ENCODE measurements at regions not wholly inside any gene's neighbourhood (a gene's known extent, or its start where the extent isn't known, plus 50 kb on each side); places are given as distances from the start of the nearest gene placed in this dataset.

DNA sequence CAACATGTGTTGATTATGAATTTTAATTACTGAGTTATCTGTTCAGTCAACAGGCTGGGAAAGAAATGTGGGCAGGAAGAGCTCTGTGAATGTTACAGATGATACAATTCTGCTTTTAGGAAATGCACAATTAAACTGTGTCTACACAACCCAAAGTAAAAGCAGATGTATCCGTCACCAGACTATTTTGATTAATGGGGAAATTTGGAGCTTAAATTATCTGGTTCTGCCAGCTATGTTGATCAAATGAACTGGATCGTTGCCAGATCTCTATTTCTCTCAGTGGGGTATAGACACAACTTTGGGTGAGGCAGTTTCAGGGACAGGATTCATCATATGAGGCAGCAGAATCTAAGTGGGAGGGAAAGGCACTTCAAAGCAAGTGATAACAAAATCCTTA lies 136.5 kb downstream of the NEUROD6 start:
- no peak for FAIRE-seq
- no peak overlapping the region for H3K9ac ChIP-seq (ENCODE audit: insufficient read depth, low read depth, low read length)
- no TSS peak for BruUV-seq (replicated peaks)
- ChIA-PET POLR2A (no interaction called here), CTCF (ENCODE audit: low intra/inter-chr PET ratio, low total read pairs) (no interaction called here)
- H3K9me3 ChIP-seq (ENCODE audit: low read length): no peaks in the 10 kb centered on the region
- H3K4me1 ChIP-seq (ENCODE audit: insufficient read depth, low read length): no peaks in the 10 kb centered on the region
- no peak overlapping the region for H2AFZ ChIP-seq (ENCODE audit: low read length)
- no peak overlapping the region for H3K4me2 ChIP-seq (ENCODE audit: low read depth, low read length)
- 25% methylated on average over 2 of the region's 2 CpGs for WGBS (ENCODE audit: low lambda C conversion rate)
- no peaks in the 10 kb centered on the region; a peak in 1 of 5 replicates for H3K27me3 ChIP-seq (ENCODE audit: control insufficient read depth in 1 of 2, insufficient read depth in 2 of 2, low read length in 2 of 2)
- in situ Hi-C loops (cut with HindIII; ENCODE audit: extremely low pct_ligation_motif_present, low pct_unique_long_range_greater_than_20kb): no loop called here
- no peak for ATAC-seq
- TF ChIP-seq HIC2 (CRISPR knock-in tag; IDR thresholded peaks at IDR 0.05; ENCODE audit: low read depth): no peak
- TF ChIP-seq, protein P1, sequence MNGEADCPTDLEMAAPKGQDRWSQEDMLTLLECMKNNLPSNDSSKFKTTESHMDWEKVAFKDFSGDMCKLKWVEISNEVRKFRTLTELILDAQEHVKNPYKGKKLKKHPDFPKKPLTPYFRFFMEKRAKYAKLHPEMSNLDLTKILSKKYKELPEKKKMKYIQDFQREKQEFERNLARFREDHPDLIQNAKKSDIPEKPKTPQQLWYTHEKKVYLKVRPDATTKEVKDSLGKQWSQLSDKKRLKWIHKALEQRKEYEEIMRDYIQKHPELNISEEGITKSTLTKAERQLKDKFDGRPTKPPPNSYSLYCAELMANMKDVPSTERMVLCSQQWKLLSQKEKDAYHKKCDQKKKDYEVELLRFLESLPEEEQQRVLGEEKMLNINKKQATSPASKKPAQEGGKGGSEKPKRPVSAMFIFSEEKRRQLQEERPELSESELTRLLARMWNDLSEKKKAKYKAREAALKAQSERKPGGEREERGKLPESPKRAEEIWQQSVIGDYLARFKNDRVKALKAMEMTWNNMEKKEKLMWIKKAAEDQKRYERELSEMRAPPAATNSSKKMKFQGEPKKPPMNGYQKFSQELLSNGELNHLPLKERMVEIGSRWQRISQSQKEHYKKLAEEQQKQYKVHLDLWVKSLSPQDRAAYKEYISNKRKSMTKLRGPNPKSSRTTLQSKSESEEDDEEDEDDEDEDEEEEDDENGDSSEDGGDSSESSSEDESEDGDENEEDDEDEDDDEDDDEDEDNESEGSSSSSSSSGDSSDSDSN (CRISPR knock-in tag; IDR thresholded peaks at IDR 0.05): no peak
- no peaks in the 10 kb centered on the region for H4K20me1 ChIP-seq (ENCODE audit: insufficient read depth, low read length)
- no peaks in the 10 kb centered on the region for H3K36me3 ChIP-seq (replicated peaks in 1 of 2; ENCODE audit: control insufficient read depth in 1 of 2, insufficient read depth in 2 of 2, low read length in 2 of 2)
- intact Hi-C loops (cut with micrococcal nuclease; ENCODE audit: unreplicated experiment): no loop called here
- H3K4me3 ChIP-seq (replicated peaks in 1 of 3; ENCODE audit: insufficient read depth in 1 of 3, low read depth in 2 of 3, low read length in 3 of 3): no peak overlapping the region
- no peaks in the 10 kb centered on the region for H3K79me2 ChIP-seq (ENCODE audit: insufficient read depth, low read length)
- DNase-seq (ENCODE audit: low spot score): no peak
- no peak overlapping the region for H3K27ac ChIP-seq (ENCODE audit: extremely low read length, insufficient read depth, low read length)

GRCh38 chr7:31203551-31203950 lies 137.0 kb downstream of the NEUROD6 start:
- ATAC-seq (no peak), DNase-seq (ENCODE audit: low spot score) (no peak), FAIRE-seq (no peak)
- Histone ChIP-seq H3K9ac (ENCODE audit: insufficient read depth, low read depth, low read length) (no peak overlapping the region), H3K9me3 (ENCODE audit: low read length) (peaks cover 2% of the 10 kb centered on the region; the same call in 1 of the 2 replicates), H2AFZ (ENCODE audit: low read length) (no peak overlapping the region), H3K4me1 (ENCODE audit: insufficient read depth, low read length) (no peaks in the 10 kb centered on the region), H3K27ac (ENCODE audit: extremely low read length, insufficient read depth, low read length) (no peak overlapping the region), H3K79me2 (ENCODE audit: insufficient read depth, low read length) (no peaks in the 10 kb centered on the region), H4K20me1 (ENCODE audit: insufficient read depth, low read length) (no peaks in the 10 kb centered on the region), H3K4me3 (replicated peaks in 1 of 3; ENCODE audit: insufficient read depth in 1 of 3, low read depth in 2 of 3, low read length in 3 of 3) (no peak overlapping the region), H3K36me3 (replicated peaks in 1 of 2; ENCODE audit: control insufficient read depth in 1 of 2, insufficient read depth in 2 of 2, low read length in 2 of 2) (no peaks in the 10 kb centered on the region), H3K27me3 (ENCODE audit: control insufficient read depth in 1 of 2, insufficient read depth in 2 of 2, low read length in 2 of 2) (no peaks in the 10 kb centered on the region; a peak in 1 of 5 replicates), H3K4me2 (ENCODE audit: low read depth, low read length) (no peak overlapping the region)
- TF ChIP-seq MAFK (conservative IDR thresholded peaks at IDR 0.05 in 1 of 2, IDR thresholded peaks at IDR 0.05 in 1 of 2; ENCODE audit: low read length in 2 of 2) (no peak), MEIS1 (CRISPR knock-in tag; IDR thresholded peaks at IDR 0.05; ENCODE audit: borderline replicate concordance) (no peak), NFKBIZ (CRISPR knock-in tag; IDR thresholded peaks at IDR 0.05) (no peak), ZNF775 (CRISPR knock-in tag; IDR thresholded peaks at IDR 0.05; ENCODE audit: borderline replicate concordance) (no peak), ZNF616 (CRISPR knock-in tag; IDR thresholded peaks at IDR 0.05; ENCODE audit: low read depth) (no peak)
- ChIA-PET POLR2A (no interaction called here), CTCF (ENCODE audit: low intra/inter-chr PET ratio, low total read pairs) (no interaction called here)
- 17% methylated on average over 2 of the region's 2 CpGs for WGBS (ENCODE audit: low lambda C conversion rate)
- no TSS peak for BruUV-seq (replicated peaks)
- intact Hi-C loops (cut with micrococcal nuclease; ENCODE audit: unreplicated experiment): no loop called here
- in situ Hi-C loops (cut with HindIII; ENCODE audit: extremely low pct_ligation_motif_present, low pct_unique_long_range_greater_than_20kb): no loop called here

All from HepG2 (cell line).